Hematopoietic multipotent progenitor cell treated with erythropoietin and hydrocortisone succinate and interleukin-3 and kit ligand, for 6 days (in vitro differentiated cells): ENCODE measurements at regions not wholly inside any gene's neighbourhood (a gene's known extent, or its start where the extent isn't known, plus 50 kb on each side); places are given as distances from the start of the nearest gene placed in this dataset.

Experiments used
- DNase-seq: peaks from one replicate; pipeline ENCODE4 v3.0.0-alpha.2; 2015

GRCh38 chr10:60728056-60728455, 50.2 kb upstream of the CDK1 start:
- DNase-seq = no peak

- DNase-seq = no peak
These were observed 52.0 kb upstream of the CDK1 start for GRCh38 chr10:60726257-60726656.

- no peak for DNase-seq
These were observed 55.7 kb upstream of the CDK1 start for GRCh38 chr10:60722623-60723022.

GRCh38 chr10:60719721-60720120, 58.6 kb upstream of the CDK1 start:
- DNase-seq = no peak

- no peak for DNase-seq
These were observed 59.4 kb upstream of the CDK1 start for GRCh38 chr10:60718886-60719285.

DNA sequence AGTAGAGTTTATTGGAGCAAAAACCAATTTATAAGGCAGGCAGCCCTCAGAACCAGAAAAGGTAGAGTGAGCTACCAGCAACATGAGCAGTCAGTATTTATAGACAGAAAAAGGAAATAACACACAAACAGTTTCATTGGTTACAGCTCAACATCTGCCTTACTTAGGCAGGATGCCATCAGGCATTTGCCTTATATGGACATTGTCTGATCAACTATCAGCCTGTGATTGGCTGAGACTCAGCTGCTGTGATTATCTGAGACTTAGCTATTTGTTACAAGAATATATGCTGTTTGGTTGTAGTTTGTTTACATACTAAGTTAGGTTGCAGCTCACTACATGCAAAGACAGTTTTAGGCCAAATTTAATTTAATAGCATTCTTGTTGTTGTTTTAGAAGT, 60.4 kb upstream of the CDK1 start:
- DNase-seq = no peak

DNA sequence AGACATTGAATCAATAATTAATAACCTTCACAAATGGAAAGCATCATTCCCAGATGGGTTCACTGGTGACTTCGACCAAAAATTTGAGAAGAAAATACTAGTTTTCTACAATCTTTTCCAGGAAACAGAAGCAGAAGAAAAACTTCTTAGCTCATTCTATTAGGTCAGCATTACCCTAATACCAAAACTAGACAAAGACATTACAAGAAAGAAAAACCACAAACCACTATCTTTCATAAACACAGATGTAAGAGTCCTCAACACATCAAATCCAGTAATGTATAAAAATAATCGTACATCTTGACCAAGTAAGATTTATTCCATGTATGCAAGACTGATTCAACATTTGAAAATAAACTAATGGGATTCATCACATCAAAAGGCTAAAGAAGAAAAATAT, 64.0 kb upstream of the CDK1 start:
- peak; percentile 38 for DNase-seq

- no peak for DNase-seq
These were observed 66.8 kb upstream of the CDK1 start for GRCh38 chr10:60711496-60711895.

DNA sequence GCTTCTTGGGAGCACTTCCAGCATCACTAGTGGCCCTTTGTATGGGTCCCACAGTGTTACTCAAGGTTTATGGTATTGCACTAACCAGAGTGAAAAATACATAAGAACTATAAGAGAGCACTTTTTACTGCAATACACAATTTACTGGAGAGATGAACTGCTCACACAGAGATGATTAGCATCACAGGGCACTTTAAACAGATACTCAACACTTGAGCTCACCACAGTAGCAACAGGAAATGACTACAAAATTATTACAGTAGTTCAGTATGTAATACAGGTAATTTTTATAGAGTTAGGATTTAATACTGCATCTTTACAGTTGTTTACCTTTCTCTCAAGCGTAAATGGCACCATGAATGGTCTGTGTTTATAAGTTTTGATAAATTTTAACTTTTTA, 68.2 kb upstream of the CDK1 start:
- no peak for DNase-seq

DNA sequence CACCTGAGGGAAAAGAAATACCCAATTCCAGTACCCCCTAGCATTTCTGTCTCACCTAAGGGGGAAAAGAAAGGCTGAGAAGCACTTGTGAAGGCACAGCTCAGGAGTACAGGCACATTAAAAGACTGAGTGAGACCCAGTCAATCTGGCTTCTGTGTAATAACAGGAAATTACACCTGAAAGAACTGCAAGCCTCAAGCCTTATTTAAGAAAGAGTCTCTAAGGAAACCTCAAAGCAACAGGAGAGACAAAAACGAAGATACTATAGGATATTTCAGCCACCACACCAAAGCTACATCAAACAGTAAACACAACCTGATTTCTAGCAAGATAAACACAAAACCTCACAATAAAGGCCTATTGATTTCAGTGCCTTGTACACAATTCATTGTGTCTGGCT, 69.6 kb upstream of the CDK1 start:
- DNase-seq = no peak

DNA sequence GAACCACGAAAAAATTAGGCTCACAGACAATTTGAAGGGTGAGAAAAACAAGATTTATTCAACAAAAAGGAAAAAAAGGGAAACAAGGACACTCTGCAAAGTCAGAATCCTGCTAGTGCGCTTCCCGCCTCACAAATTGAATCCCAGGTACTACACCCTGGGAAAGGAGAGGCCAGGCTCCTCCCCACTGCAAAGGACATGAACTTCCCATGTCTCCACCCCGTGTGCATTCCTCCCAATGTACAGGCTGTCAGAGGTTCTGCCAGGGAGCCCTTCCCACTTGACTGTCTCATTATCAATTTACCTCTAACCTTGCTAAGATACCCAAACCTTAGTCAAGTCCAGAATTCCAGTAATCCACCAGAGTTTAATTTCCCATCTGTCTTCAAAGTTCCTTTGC, 70.4 kb upstream of the CDK1 start:
- no peak for DNase-seq

DNA sequence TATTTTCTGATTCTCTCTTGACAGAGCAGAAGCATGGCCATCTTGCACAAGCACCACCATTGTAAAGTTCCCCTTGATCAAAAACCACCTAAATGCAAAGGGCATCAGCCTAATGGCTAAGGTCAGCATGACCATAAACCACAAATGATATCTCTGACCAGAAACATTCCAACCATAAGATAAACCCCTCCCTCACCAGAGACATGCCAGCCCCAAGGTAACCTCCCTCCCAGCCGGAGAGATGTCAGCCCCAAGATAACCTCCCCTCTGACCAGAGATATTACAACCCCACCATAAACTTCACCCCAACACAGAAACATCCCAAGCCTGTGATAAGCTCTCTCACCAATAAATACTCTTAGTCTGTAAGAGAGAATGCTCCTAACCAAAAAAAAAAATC, 72.1 kb upstream of the CDK1 start:
- DNase-seq = peak; percentile 3

DNA sequence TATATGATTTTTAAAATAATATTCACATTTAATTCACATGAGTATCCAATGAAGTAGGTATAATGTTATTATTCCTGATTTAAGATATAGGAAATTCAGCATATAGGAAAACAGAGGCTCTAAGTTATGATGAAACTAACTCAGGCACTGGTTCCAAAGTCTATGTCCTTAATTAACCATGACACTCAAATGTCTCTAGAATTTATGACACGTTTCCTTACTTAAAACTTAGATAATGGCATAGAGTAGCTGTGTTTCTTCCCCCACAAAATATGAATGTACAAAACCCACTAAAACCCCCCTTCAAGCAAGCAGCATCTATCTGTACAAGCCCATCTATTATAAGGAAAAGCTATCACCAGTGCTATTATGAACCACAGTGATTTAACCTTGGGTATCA, 72.9 kb upstream of the CDK1 start:
- DNase-seq = no peak

DNA sequence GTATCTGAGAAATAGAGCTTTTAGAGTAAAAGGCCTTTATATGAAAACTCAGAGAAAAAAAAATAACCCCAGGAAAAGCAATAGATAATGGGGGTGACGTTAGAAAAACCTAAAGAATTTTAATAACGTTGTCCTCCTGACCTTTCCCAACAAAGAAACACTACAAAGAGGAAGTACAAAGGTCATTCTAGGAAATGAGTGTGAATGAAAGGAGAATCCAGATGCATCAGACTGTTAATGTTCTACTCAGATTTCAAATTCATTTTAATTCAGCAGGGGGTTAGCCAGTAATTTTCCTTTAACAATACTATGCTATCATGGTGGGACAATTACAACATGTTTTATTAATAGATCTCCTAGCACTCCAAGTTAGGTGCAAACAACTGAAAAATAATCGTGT, 73.8 kb upstream of the CDK1 start:
- no peak for DNase-seq

- no peak for DNase-seq
These were observed 74.8 kb upstream of the CDK1 start for GRCh38 chr10:60703266-60704041.

- DNase-seq = no peak
These were observed 90.6 kb upstream of the CDK1 start for GRCh38 chr10:60687679-60688078.

- no peak for DNase-seq
These were observed 94.2 kb upstream of the CDK1 start for GRCh38 chr10:60684091-60684490.

- no peak for DNase-seq
These were observed 97.2 kb upstream of the CDK1 start for GRCh38 chr10:60681103-60681502.

DNA sequence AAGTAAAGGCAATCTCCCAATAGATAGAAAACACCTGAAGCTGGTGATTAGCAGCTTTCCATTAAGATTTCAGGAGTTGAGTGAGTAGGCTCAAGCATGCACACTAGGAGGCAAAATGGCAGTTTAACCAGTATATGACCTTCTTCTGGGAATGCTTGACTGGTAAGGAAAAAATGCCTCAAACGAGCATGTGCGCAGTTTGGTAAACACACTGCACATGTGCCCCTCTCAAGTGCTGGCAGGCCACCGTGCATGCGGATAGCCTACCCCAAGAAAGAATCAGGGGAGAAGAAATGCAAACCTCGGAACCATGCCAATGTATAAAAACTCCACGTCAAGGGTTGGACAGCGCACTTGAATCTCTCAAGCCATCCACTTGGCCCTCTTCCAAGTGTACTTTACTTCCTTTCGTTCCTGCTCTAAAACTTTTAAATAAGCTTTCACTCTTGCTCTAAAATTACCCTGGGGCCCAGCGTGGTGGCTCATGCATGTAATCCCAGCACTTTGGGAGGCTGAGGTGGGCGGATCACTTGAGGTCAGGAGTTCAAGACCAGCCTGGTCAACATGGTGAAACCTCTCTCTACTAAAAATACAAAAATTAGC, 98.8 kb upstream of the CDK1 start:
- DNase-seq = no peak

- no peak for DNase-seq
These were observed 99.3 kb upstream of the CDK1 start for GRCh38 chr10:60678978-60679377.

- no peak for DNase-seq
These were observed 100.6 kb upstream of the CDK1 start for GRCh38 chr10:60677531-60678129.

DNA sequence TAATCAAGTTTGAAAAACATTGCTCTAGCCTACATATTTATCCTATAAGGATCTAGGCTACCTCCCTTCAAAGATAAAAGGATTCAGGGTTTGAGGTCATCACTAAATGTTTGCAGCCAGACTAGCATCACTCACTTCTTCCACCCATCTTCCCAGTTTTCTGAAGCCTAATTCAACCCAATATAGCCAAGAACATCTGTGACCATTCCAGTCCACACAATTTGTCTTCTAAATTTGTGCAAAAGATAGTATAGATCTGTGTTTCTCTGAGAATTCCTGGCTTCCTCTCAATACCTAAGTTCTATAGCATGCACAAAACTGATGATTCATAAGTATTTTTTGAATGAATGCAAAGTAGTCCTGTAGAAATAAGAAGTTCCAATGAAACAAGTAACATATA, 103.0 kb upstream of the CDK1 start:
- DNase-seq = no peak

GRCh38 chr10:60669501-60669900, 108.8 kb upstream of the CDK1 start:
- no peak for DNase-seq

DNA sequence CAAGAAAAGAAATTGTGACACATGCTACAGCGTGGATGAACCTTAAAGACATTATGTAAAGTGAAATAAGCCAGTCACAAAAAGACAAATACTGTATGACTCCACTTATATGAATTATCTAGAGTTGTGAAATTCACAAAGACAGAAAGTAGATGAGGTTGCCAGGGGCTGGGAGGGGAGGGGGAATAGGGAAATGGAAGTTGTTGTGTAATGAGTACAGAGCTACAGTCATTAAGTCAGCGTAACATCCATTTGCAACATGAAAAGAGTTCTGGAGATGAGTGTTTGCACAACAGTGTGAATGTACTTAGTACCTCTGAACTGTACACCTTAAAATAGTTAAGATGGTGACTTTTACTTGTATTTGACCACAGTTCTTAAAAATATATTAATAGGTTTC, 112.1 kb upstream of the CDK1 start:
- peak; percentile 43 for DNase-seq

DNA sequence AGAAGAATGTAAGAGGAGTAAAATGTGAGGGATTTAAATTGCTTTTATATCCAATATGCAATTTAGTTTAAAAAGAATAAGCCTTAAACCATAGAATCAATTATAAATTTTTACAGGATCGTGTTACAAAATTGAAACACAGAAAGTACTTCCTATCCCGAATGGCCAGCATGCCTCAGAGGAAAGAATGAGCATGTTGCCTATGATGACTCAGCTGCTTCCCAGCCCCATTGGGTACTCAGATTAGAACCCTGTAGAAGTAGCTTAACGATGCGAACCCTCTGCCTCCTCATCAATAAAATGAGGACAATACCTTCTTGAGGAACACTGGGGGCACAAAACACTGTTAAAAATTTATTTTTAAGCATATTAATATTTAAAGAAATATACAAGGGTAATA, 113.4 kb upstream of the CDK1 start:
- DNase-seq = peak; percentile 10
